Posterior vena cava (tissue), 2 donors: ENCODE measurements at regions not wholly inside any gene's neighbourhood (a gene's known extent, or its start where the extent isn't known, plus 50 kb on each side); places are given as distances from the start of the nearest gene placed in this dataset.
"Not testable (repeated sequence)": the region's sequence is repeated elsewhere in the genome, so short reads cannot be mapped to it uniquely, and the experiment has no call there.

Experiments used
- DNase-seq: peaks from one replicate; pipeline ENCODE4 v3.0.0-alpha.2; 2020; ENCODE audit warnings: low spot score
- intact Hi-C, 2 donors: fragments of 100-400 bp; cut with DNase I; formaldehyde crosslinking; loops; one replicate each; pipeline versions ENCODE4 v1.14.1 to v1.14.2; 2022 to 2023
- donor health status: DM: yes; HTN: yes; CAD: no.
- donor health status: DM: yes; HTN: yes; CAD: no.

- DNase-seq, intact Hi-C loops: not testable (repeated sequence)
Measured at GRCh38 chr6:21761053-21761730, 167.6 kb downstream of the SOX4 start.

DNA sequence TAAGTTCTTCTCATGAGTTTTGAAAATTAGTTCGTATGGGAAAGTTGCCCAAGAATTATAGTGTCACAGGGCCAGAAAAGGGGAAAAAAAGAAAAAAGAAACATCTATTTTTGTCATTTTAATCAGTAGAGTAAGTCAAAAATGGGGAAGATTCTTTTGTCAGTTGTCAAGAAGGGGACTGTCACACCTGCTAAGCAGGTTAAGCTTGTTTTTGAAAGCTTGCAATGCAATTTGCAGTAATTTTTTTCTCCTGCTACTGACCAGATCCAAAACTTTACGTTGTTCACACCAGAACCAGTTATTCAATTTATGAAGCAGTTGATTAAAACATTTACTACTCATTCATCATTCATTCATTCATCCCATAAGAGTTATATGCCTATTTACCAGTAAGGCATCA is 171.4 kb downstream of the SOX4 start:
- intact Hi-C loops, result no loop called here
- DNase-seq, result no peak

DNA sequence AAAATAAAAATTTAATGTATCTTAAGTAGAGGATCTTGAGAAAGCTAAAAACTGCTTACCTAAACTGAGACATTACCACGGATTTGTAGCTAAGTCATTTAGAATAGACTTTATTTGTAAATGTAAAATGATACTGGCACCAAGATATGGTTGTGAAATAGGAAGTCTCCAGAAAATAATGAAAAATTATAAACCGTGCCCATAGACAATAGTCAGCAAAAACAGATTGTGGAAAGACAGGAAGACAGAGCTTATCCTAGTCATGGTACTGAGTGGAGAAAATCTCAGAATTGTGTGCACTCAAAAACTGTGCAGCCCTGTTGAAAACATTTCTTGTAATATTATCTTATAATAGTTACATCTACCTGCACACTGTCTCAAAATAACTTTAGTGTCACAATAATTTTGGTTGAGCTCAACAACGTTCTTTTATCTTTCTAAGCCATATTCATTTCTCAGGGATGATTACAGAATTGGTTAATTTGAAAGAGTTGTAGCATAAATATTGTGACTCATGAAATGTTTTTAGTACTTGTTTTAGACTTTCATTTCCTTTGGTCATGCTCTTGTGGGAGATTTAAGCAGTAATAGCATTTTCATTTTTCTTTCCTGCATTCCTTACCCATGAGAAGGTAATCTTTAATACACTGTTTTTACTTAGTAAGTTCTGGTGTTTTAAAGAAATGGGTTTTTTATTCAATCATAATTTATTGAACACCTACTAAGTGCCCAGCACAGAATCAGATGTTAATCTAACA is 174.5 kb downstream of the SOX4 start:
- no peak for DNase-seq
- intact Hi-C loops, result no loop called here

- no peak for DNase-seq
- intact Hi-C loops, result no loop called here
Measured at GRCh38 chr6:21769405-21769861, 175.9 kb downstream of the SOX4 start.

GRCh38 chr6:21769968-21770367 is 176.4 kb downstream of the SOX4 start:
- no peak for DNase-seq
- intact Hi-C loops, result no loop called here

DNA sequence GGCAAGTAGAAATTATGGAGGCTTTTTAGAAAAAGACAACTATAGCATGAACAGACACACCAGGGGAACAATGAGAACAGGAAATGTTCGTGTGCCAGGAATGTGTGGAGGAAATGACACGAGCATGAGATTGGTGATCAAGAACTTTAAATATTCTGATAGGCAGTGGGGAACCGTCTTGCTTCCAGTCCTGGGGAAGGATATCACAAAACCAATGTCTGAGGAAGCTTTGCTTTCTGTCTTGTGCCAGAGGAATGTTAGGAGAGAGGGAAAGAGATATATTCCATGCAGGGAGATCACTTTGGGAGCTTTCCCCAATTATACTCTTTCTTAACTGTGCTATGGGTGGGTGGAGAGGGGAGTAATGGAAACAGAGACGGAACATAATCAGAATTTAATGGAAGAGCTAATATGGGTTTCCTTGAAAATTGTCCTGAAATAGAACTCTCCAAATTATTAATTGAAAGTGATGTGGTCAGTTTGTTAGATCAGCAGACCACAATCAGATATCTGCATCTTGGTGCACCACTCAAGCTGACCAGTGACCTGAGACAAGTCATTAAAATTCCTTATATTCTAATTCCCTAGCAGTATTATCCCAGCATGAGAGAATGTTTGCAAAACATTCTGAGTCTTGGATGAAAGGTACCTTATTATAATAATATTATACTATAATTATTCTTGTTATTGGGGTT is 178.2 kb downstream of the SOX4 start:
- intact Hi-C loops, result no loop called here
- no peak for DNase-seq

DNA sequence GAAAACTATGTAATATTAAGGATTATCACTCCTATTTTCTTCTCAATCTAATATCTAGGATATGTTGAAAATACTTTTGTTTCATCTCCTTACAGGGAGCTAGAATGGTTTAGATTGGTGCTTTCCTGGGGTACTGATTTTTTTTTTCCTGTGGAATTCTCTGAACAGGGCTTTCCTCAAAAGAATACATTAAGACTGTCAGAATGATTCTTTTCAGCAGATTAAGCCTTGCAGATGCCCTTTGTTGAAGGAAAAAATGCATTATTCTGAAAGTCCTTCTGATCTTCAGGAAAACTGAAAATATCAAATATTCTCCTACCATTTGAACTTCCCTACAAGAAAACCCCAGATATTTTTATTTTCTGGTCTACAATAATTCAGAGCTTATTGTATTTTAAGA is 178.9 kb downstream of the SOX4 start:
- intact Hi-C loops, result no loop called here

GRCh38 chr6:21772884-21773575 is 179.5 kb downstream of the SOX4 start:
- DNase-seq, result no peak
- intact Hi-C loops, result no loop called here

More for the DNA sequence above, 178.9 kb downstream of the SOX4 start:
- no peak for DNase-seq

DNA sequence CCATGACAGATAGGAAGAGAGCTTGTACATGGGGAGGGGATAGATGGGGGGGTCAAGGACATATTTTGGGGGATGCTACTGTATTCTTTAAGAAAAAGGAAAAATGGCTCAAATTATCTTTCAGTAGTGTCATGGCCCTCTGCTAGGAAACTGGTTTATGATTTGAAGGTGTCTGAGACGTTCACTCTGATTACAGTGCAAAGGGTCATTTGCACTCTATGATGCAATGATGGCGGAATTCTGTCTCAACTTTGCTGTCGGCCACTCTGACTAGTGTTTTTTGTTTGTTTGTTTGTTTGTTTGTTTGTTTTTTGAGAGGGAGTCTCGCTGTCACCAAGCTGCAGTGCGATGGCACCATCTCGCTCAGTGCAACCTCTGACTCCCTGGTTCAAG is 180.0 kb downstream of the SOX4 start:
- no peak for DNase-seq
- intact Hi-C loops, result no loop called here

GRCh38 chr6:21777846-21778245 is 184.3 kb downstream of the SOX4 start:
- intact Hi-C loops, result no loop called here
- no peak for DNase-seq

DNA sequence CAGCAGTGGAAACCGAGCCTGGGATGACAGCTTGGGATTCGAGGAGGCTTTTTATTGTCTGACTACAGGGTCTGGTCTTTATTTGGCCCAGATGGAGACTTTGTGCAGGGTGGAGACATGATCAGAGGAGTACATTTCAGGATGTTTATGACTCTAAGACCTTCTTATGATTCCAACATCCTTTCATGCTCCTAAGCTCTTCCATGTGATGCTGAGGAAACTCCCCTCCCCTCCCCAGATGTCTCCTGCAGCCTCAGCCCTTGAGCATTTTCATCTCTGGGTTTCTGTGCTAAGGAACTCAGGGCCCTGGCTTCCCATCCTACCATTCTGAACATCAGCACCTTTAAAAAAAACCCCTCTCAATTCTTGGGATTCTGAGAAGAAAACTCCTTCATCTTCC is 186.6 kb downstream of the SOX4 start:
- no peak for DNase-seq
- intact Hi-C loops, result no loop called here

GRCh38 chr6:21780679-21781078 is 187.1 kb downstream of the SOX4 start:
- intact Hi-C loops, result no loop called here
- no peak for DNase-seq

DNA sequence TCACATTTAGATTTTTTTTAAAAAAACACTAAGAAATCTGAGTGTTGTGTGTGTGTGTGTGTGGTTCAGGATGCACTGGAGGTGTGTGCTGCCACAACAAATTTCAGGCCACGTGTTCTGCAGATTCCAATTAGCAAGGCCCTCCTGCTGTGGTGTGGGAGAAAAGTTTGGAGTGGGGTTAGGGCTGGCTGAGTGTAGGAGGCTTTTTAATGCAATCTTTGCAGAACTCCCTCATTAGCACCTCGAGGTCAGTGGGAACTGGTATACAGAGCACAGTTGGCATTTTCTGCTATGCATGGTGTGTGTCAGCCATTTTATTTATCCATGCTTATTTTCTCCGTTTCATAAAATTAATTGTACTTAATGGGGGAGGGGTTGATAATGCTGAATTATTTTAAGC is 187.6 kb downstream of the SOX4 start:
- DNase-seq, result no peak
- intact Hi-C loops, result no loop called here

GRCh38 chr6:21785164-21785563 is 191.6 kb downstream of the SOX4 start:
- no peak for DNase-seq

DNA sequence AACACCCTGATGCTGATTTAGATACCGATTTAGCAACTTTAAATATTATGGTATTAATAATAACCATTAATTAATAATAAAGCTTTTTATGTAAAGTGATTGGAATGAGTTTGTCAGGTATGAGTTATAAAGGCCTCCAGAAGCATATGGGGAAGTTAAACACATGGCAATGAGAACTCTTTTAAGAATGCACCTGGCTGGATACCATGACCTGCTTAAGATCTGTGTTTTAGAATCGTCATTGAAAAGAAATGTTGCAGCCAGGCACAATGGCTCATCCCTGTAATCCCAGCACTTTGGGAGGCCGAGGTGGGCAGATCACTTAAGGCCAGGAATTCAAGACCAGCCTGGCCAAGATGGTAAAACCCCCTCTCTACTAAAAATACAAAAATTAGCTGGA is 197.5 kb downstream of the SOX4 start:
- DNase-seq, result no peak
- intact Hi-C loops, result no loop called here

More at GRCh38 chr6:21785164-21785563, 191.6 kb downstream of the SOX4 start:
- intact Hi-C loops, result no loop called here

DNA sequence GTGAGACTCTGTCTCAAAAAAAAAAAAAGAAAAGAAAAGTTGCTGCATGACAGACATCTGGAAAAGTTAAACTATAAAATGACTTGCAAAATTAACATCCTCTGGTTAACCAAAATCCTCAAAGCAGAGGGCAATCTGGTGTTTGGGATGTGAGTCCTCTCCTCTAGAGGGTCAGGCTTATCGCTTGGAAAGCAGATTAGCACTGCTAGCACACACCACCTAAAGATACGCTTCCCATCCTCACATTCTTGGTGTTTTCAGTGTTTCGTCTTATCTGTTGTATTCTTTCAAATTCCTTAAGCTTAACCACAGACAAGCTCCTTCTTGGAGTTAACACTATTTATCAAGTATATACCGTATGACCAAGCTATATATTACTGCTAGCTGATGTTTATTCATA is 198.0 kb downstream of the SOX4 start:
- no peak for DNase-seq
- intact Hi-C loops, result no loop called here

DNA sequence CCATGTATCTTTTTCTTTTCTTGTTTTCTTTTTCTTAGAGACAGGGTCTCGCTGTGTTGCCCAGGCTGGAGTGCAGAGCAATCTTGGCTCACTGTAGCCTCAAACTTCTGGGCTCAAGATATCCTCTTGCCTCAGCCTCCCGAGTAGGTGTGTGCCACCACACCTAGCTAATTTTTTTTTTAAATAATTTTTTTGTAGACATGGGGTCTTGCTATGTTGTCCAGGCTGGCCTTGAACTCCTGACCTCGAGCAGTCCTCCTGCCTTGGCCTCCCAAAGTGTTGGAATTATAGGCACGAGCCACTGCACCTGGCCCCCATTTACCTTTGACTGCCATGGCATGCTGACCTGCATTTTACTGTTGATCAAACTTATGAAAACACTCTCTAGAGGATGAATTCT is 198.6 kb downstream of the SOX4 start:
- intact Hi-C loops, result no loop called here
- DNase-seq, result no peak

DNA sequence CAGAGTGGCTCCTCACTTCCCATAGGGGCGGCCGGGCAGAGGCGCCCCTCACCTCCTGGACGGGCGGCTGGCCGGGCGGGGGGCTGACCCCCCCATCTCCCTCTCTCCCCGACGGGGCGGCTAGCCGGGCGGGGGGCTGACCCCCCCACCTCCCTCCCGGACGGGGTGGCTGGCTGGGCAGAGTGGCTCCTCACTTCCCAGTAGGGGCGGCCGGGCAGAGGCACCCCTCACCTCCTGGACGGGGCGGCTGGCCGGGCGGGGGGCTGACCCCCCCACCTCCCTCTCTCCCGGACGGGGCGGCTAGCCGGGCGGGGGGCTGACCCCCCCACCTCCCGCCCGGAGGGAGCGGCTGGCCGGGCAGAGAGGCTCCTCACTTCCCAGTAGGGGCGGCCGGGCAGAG is 203.4 kb downstream of the SOX4 start:
- DNase-seq, intact Hi-C loops: not testable (repeated sequence)

GRCh38 chr6:21798468-21798867 is 204.9 kb downstream of the SOX4 start:
- DNase-seq, result no peak
- intact Hi-C loops, result no loop called here

DNA sequence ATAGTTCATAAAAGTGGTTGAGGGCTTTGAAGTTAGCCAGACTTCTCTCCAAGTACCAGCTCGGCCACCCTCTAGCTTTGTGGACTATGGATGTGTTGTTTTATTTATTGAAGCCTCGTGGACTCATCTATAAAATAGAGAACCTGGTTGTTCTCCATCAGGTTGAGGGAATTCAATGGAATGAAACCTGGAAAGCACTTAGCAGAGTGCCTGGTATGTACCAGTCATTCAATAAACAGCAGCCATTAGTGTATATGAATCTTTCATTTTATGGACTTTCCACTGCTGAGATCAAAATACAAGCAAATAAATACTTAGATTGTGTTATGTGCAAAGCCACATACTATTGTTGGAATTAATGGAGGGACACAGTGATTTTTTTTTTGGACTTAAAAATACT is 206.8 kb downstream of the SOX4 start:
- intact Hi-C loops, result no loop called here

More for the DNA sequence above, 206.8 kb downstream of the SOX4 start:
- no peak for DNase-seq
